Astrocyte (in vitro differentiated cells and primary cell): ENCODE measurements at regions not wholly inside any gene's neighbourhood (a gene's known extent, or its start where the extent isn't known, plus 50 kb on each side); places are given as distances from the start of the nearest gene placed in this dataset.

Experiments used
- CTCF ChIP-seq: IDR thresholded peaks from 2 replicates; pipeline ENCODE4 v1.5.1; 2011; ENCODE audit warnings: low read depth, mild to moderate bottlenecking, inconsistent platforms, low read length, moderate library complexity; ENCODE audit not compliant: insufficient read depth
- EZH2 ChIP-seq: IDR thresholded peaks from 2 replicates; pipeline ENCODE4 v1.6.1; 2012; ENCODE audit warnings: mild to moderate bottlenecking, low read length, inconsistent platforms; ENCODE audit not compliant: insufficient read depth

- TF ChIP-seq CTCF: no peak
- TF ChIP-seq EZH2: no peak
These were observed 221.9 kb upstream of the AGAP1 start for GRCh38 chr2:235271936-235272335.
